ENCODE measurements at regions not wholly inside any gene's neighbourhood (a gene's known extent, or its start where the extent isn't known, plus 50 kb on each side); places are given as distances from the start of the nearest gene placed in this dataset.

- TF ChIP-seq EZH2 (IDR thresholded peaks at IDR 0.05; ENCODE audit: borderline replicate concordance, insufficient read depth, low read length, poor library complexity, severe bottlenecking), result no peak
- no peak for TF ChIP-seq CTCF (IDR thresholded peaks at IDR 0.05; ENCODE audit: poor library complexity, severe bottlenecking)
Observed at GRCh38 chr4:122279670-122280069, 99.1 kb upstream of the ADAD1 start.

Measured in neural cell (in vitro differentiated cells).